ENCODE measurements at regions not wholly inside any gene's neighbourhood (a gene's known extent, or its start where the extent isn't known, plus 50 kb on each side); places are given as distances from the start of the nearest gene placed in this dataset.
"Not testable (repeated sequence)": the region's sequence is repeated elsewhere in the genome, so short reads cannot be mapped to it uniquely, and the experiment has no call there.

GRCh38 chr1:157304271-157304670, 166.1 kb upstream of the ETV3 start:
- TF ChIP-seq CTCF (conservative IDR thresholded peaks at IDR 0.05; ENCODE audit: low read depth, low read length) = no peak
- DNase-seq (ENCODE audit: low read depth) = no peak
- H3K4me3 ChIP-seq (ENCODE audit: low read depth, low read length) = no peak overlapping the region

DNA sequence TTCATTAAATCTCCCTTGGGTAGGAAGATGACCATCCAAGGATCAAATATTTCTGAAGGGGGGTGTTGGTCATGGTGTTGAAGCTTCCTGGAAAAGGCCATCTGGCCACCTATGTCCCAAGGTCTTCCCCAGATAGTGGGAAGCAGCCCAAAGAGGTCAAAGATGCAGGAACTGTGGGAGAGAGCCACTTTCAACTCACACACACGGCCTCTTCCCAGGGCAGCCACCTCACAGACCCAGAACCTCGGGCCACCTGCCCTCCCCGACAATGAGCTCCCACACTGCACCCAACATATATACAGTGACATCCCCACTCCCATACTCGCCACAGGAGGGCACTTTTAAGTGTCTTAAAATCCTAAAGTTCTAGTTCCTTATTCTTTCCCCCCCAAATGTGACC, 164.5 kb upstream of the ETV3 start:
- no peak overlapping the region for H3K4me3 ChIP-seq (ENCODE audit: low read depth, low read length)
- no peak for DNase-seq (ENCODE audit: low read depth)
- no peak for TF ChIP-seq CTCF (conservative IDR thresholded peaks at IDR 0.05; ENCODE audit: low read depth, low read length)

- TF ChIP-seq CTCF (conservative IDR thresholded peaks at IDR 0.05; ENCODE audit: low read depth, low read length) = no peak
- H3K4me3 ChIP-seq (ENCODE audit: low read depth, low read length) = no peak overlapping the region
- DNase-seq (ENCODE audit: low read depth) = no peak
Measured at GRCh38 chr1:157302199-157302497, 164.0 kb upstream of the ETV3 start.

DNA sequence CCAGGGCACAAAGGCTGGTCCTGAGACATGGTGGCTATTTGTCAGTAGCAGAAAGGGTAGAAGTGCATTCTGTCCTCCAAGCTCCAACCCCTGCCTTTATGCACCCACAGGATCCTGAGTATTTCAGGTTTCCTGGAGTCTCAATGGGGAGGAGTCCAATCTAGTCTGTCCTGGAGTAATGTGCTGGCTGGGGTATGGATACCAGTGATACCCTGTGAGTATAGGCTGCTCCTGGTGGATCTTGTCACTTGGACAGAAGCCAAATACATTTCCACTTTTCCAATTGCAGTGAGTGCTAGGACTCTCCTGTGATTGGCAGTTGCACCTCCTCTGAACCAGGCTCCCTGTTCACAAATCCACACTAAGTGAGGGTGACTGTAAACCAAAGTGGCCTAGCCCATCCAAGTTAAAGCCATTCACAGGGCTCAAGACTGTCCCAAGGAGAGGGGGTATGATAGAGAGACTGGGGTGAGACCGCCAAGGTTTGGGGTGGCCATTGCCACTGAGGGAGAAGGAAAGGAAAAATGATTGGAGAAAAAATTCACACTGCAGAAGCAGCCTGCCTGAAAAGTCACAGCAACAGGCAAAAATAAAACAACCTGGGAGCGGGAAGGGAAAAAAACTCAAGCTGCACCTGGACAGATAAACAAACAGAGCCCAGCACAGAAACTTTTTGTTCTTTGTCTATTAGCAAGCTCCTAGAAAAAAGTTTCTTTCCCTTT, 163.4 kb upstream of the ETV3 start:
- TF ChIP-seq CTCF (conservative IDR thresholded peaks at IDR 0.05; ENCODE audit: low read depth, low read length) = no peak
- no peak for DNase-seq (ENCODE audit: low read depth)
- H3K4me3 ChIP-seq (ENCODE audit: low read depth, low read length) = no peak overlapping the region

DNA sequence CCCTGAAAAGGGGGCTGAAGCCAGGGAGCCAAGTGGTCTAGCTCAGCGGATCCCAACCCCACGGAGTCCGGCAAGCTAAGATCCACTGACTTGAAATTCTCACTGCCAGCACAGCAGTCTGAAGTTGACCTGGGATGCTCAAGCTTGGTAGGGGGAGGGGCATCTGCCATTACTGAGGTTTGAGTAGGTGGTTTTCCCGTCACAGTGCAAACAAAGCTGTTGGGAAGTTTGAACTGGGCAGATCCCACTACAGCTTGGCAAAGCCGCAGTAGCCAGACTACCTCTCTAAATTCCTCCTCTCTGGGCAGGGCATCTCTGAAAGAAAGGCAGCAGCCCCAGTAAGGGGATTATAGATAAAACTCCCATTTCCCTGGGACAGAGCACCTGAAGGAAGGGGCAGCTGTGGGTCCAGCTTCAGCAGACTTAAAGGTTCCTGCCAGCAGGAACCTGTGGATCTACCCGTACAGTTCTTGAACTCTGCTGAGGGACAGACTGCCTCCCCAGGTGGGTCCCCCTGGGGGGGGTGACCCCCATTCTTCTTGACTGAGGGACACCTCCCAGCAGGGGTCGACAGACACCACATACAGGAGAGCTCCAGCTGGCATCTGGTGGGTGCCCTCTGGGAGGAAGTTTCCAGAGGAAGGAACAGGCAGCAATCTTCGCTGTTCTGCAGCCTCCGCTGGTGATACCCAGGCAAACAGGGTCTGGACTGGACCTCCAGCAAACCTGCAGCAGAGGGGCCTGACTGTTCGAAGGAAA, 156.4 kb upstream of the ETV3 start:
- H3K4me3 ChIP-seq (ENCODE audit: low read depth, low read length); DNase-seq (ENCODE audit: low read depth): not testable (repeated sequence)

- DNase-seq (ENCODE audit: low read depth) = no peak
- H3K4me3 ChIP-seq (ENCODE audit: low read depth, low read length) = no peak overlapping the region
- no peak for TF ChIP-seq CTCF (conservative IDR thresholded peaks at IDR 0.05; ENCODE audit: low read depth, low read length)
Measured at GRCh38 chr1:157292809-157293564, 154.8 kb upstream of the ETV3 start.

- H3K4me3 ChIP-seq (ENCODE audit: low read depth, low read length) = no peak overlapping the region
- no peak for TF ChIP-seq CTCF (conservative IDR thresholded peaks at IDR 0.05; ENCODE audit: low read depth, low read length)
- no peak for DNase-seq (ENCODE audit: low read depth)
Measured at GRCh38 chr1:157292302-157292701, 154.1 kb upstream of the ETV3 start.
